ENCODE measurements at regions not wholly inside any gene's neighbourhood (a gene's known extent, or its start where the extent isn't known, plus 50 kb on each side); places are given as distances from the start of the nearest gene placed in this dataset.

GRCh38 chrX:39519566-39520301 lies 578.0 kb downstream of the BCOR start:
- Histone ChIP-seq H3K27me3 (no peaks in the 10 kb centered on the region), H3K36me3 (no peaks in the 10 kb centered on the region), H3K4me1 (peaks cover 0 to 15% (median 5%) of the 10 kb centered on the region in 4 donors), H3K4me3 (no peak overlapping the region), H3K9me3 (no peaks in the 10 kb centered on the region), H3K27ac (peak overlapping the region in 2 of 4 donors; percentile 46 to 63)
- no peak for TF ChIP-seq POLR2AphosphoS5 (IDR thresholded peaks at IDR 0.05)
- no peak for DNase-seq
- intact Hi-C loops (cut with DNase I) = loop anchor here (5.0 kb wide), 1 partner anchor 47 kb away; no protein-coding TSS in a partner anchor
- WGBS, 2 donors = 40 to 68% methylated on average over 14 of the region's 14 CpGs

GRCh38 chrX:39525758-39526157 lies 572.0 kb downstream of the BCOR start:
- Histone ChIP-seq H3K36me3 (no peaks in the 10 kb centered on the region), H3K27ac (no peak overlapping the region), H3K4me3 (no peak overlapping the region), H3K4me1 (no peaks in the 10 kb centered on the region), H3K27me3 (no peaks in the 10 kb centered on the region), H3K9me3 (no peaks in the 10 kb centered on the region)
- WGBS, 2 donors = 88 to 89% methylated on average over 3 of the region's 3 CpGs
- intact Hi-C loops (cut with DNase I) = no loop called here
- TF ChIP-seq EP300 (IDR thresholded peaks at IDR 0.05) = no peak
- TF ChIP-seq POLR2AphosphoS5 (IDR thresholded peaks at IDR 0.05) = no peak
- TF ChIP-seq CTCF (IDR thresholded peaks at IDR 0.05) = no peak
- no peak for TF ChIP-seq POLR2A (IDR thresholded peaks at IDR 0.05)
- DNase-seq = no peak

GRCh38 chrX:39527025-39527424 lies 570.7 kb downstream of the BCOR start:
- no peak for TF ChIP-seq POLR2AphosphoS5 (IDR thresholded peaks at IDR 0.05)
- no peak for TF ChIP-seq POLR2A (IDR thresholded peaks at IDR 0.05)
- no peak for TF ChIP-seq EP300 (IDR thresholded peaks at IDR 0.05)
- TF ChIP-seq CTCF (IDR thresholded peaks at IDR 0.05) = no peak
- WGBS, 2 donors = 76 to 79% methylated on average over 3 of the region's 3 CpGs
- no peaks in the 10 kb centered on the region for H3K36me3 ChIP-seq
- H3K27me3 ChIP-seq = no peaks in the 10 kb centered on the region
- no peak overlapping the region for H3K27ac ChIP-seq
- H3K9me3 ChIP-seq = peaks cover 0 to 4% (median 0%) of the 10 kb centered on the region in 4 donors
- intact Hi-C loops (cut with DNase I) = no loop called here
- H3K4me1 ChIP-seq = no peaks in the 10 kb centered on the region
- no peak overlapping the region for H3K4me3 ChIP-seq
- no peak for DNase-seq

GRCh38 chrX:39528161-39528916 lies 569.4 kb downstream of the BCOR start:
- no peak for TF ChIP-seq CTCF (IDR thresholded peaks at IDR 0.05)
- TF ChIP-seq EP300 (IDR thresholded peaks at IDR 0.05) = no peak
- TF ChIP-seq POLR2A (IDR thresholded peaks at IDR 0.05) = no peak
- TF ChIP-seq POLR2AphosphoS5 (IDR thresholded peaks at IDR 0.05) = no peak
- 79 to 90% methylated on average over 9 of the region's 9 CpGs for WGBS, 2 donors
- intact Hi-C loops (cut with DNase I) = no loop called here

GRCh38 chrX:39532761-39533160 lies 565.0 kb downstream of the BCOR start:
- no peak for TF ChIP-seq POLR2A (IDR thresholded peaks at IDR 0.05)
- DNase-seq = no peak
- WGBS, 2 donors = 90 to 93% methylated on average over 4 of the region's 4 CpGs
- Histone ChIP-seq H3K27me3 (no peaks in the 10 kb centered on the region), H3K4me3 (no peak overlapping the region), H3K4me1 (no peaks in the 10 kb centered on the region), H3K9me3 (peaks cover 0 to 7% (median 0%) of the 10 kb centered on the region in 4 donors), H3K36me3 (no peaks in the 10 kb centered on the region), H3K27ac (no peak overlapping the region)
- intact Hi-C loops (cut with DNase I) = no loop called here

More at GRCh38 chrX:39528161-39528916, 569.4 kb downstream of the BCOR start:
- Histone ChIP-seq H3K27ac (no peak overlapping the region), H3K36me3 (no peaks in the 10 kb centered on the region), H3K27me3 (no peaks in the 10 kb centered on the region), H3K4me3 (no peak overlapping the region), H3K9me3 (peaks cover 0 to 7% (median 0%) of the 10 kb centered on the region in 4 donors), H3K4me1 (no peaks in the 10 kb centered on the region)
- no peak for DNase-seq
